Esophagus squamous epithelium (tissue), 5 donors: ENCODE measurements at regions not wholly inside any gene's neighbourhood (a gene's known extent, or its start where the extent isn't known, plus 50 kb on each side); places are given as distances from the start of the nearest gene placed in this dataset.

ENCODE experiments used
- DNase-seq: peaks from one replicate; lab custom pipeline; 2025; lab: John Stamatoyannopoulos, UW
- H3K27ac ChIP-seq, 4 donors: fragments of 200-600 bp; sonication (generic); one replicate each; pipeline ENCODE4 v1.5.1; 2016 to 2019; ENCODE audit warnings: mild to moderate bottlenecking in 1 of 4
- H3K27me3 ChIP-seq, 4 donors: fragments of 200-600 bp; sonication (generic); 1 replicate in 3 of 4; 2 replicates in 1 of 4; pipeline versions ENCODE4 v1.5.1 to v1.6.0; 2017 to 2021; ENCODE audit warnings: antibody characterized with exemption in 1 of 4
- H3K36me3 ChIP-seq, 3 donors: fragments of 200-600 bp; sonication (generic); one replicate each; pipeline ENCODE4 v1.5.1; 2016 to 2019
- H3K4me1 ChIP-seq, 3 donors: fragments of 200-600 bp; sonication (generic); one replicate each; pipeline ENCODE4 v1.5.1; 2017 to 2019
- H3K4me3 ChIP-seq, 4 donors: fragments of 200-600 bp; sonication (generic); 1 replicate in 3 of 4; 2 replicates in 1 of 4; pipeline ENCODE4 v1.5.1; 2016 to 2019; ENCODE audit warnings: mild to moderate bottlenecking in 2 of 4, moderate library complexity in 1 of 4
- H3K9me3 ChIP-seq, 3 donors: fragments of 200-600 bp; sonication (generic); one replicate each; pipeline ENCODE4 v1.5.1; 2016 to 2019
- CTCF ChIP-seq, 6 experiments: fragments of 450-650 bp in 4 of 6; fragments of 200-600 bp in 2 of 6; sonication (generic) in 2 of 6; IDR thresholded peaks; one replicate each; pipeline ENCODE4 v1.5.1; 2016 to 2019; ENCODE audit warnings: antibody characterized with exemption in 6 of 6, mild to moderate bottlenecking in 4 of 6, moderate library complexity in 4 of 6
- POLR2A ChIP-seq, 4 donors: fragments of 450-650 bp; IDR thresholded peaks; one replicate each; pipeline ENCODE4 v1.6.1; 2017; ENCODE audit warnings: antibody characterized with exemption in 4 of 4, mild to moderate bottlenecking in 4 of 4, moderate library complexity in 3 of 4
- WGBS, 2 donors: methylation state at CpG; one replicate each; pipeline ENCODE4 v1.1.5; 2018; 5-methylcytosine and 5-hydroxymethylcytosine counted together
- intact Hi-C: fragments of 100-400 bp; cut with DNase I; formaldehyde crosslinking; loops from one replicate; pipeline ENCODE4 v1.15.0; 2022
- donor health status: DM: yes; HTN: yes; CAD: no.

DNA sequence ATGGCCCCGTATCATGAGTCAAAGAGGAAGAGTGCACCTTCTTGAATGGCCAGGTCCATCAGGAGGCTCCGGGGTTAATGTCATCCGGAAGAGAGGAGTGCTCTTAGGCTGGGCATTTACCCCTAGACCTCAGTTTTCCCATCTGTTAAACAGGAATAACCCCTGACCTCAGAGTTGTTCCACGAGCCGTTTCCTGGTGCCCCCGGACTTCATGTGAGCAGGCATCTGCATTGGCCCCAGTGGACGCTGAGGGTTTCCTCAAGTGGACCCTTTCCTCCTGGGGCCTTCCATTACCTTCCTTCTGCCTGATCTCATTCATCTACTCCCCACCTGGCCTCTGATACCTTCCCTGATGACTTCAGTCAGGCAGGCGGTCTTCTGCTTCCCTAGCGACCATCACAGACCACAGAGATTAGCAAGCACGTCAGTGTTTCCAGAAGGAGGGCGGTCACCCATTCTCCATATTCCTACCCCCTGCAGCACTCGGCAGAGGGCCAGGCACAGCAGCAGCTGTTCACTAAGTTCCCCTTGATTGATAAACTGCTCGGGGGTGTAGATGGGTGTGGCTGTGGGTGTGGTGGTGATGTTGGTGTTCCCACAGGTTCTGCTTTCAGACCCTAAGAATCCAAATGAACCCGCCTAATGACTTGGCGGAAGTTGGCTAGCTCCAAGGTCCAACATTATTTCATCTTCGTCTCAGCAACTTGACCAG is 346.6 kb upstream of the TNRC6C start:
- WGBS, 2 donors, result 66 to 87% methylated on average over 14 to 16 of the region's 16 CpGs
- no peaks in the 10 kb centered on the region for H3K9me3 ChIP-seq
- H3K4me1 ChIP-seq, result peaks cover 0 to 60% (median 16%) of the 10 kb centered on the region in 3 donors
- TF ChIP-seq POLR2A (IDR thresholded peaks at IDR 0.05) (no peak), CTCF (IDR thresholded peaks at IDR 0.05) (no peak)
- H3K27me3 ChIP-seq, result peaks cover 0 to 72% (median 0%) of the 10 kb centered on the region in 4 donors
- intact Hi-C loops, result no loop called here
- H3K4me3 ChIP-seq, result no peak overlapping the region
- DNase-seq, result no peak
- peak overlapping the region; percentile 11 to 75 (median 51) for H3K27ac ChIP-seq
- H3K36me3 ChIP-seq, result no peaks in the 10 kb centered on the region

- Histone ChIP-seq H3K36me3 (no peaks in the 10 kb centered on the region), H3K4me1 (peaks cover 0 to 60% (median 16%) of the 10 kb centered on the region in 3 donors), H3K9me3 (no peaks in the 10 kb centered on the region), H3K27me3 (peaks cover 0 to 69% (median 0%) of the 10 kb centered on the region in 4 donors), H3K27ac (peak overlapping the region in 3 of 4 donors; percentile 14 to 52 (median 50)), H3K4me3 (no peak overlapping the region)
- no peak for DNase-seq
- no peak for TF ChIP-seq POLR2A (IDR thresholded peaks at IDR 0.05)
- TF ChIP-seq CTCF (IDR thresholded peaks at IDR 0.05), result no peak
- intact Hi-C loops, result no loop called here
- WGBS, 2 donors, result 70 to 74% methylated on average over 5 to 7 of the region's 7 CpGs
Observed at GRCh38 chr17:77613218-77613617, 345.3 kb upstream of the TNRC6C start.

DNA sequence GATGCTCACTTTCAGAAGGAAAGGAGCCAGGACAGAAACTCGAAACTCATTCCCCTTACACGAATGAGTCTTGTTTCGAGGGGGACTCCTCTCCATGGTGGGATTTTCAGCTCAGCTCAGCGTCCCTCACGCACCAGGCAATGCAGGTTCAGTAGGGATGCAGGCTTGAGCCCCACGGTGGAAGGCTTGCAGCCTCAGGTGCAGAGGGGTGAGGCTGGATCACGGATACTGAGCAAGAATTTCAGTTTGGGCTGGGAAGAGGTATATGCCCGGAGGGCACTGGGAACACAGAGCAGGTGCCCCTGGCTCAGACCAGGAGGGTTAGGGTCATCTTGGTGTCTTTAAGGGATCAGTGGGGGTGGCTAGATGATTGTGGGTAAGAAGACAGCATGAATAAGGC is 344.9 kb upstream of the TNRC6C start:
- WGBS, 2 donors, result 77 to 88% methylated on average over 3 to 6 of the region's 8 CpGs
- DNase-seq, result no peak
- H3K4me3 ChIP-seq, result no peak overlapping the region
- no peaks in the 10 kb centered on the region for H3K36me3 ChIP-seq
- H3K27me3 ChIP-seq, result peaks cover 0 to 70% (median 0%) of the 10 kb centered on the region in 4 donors
- H3K9me3 ChIP-seq, result no peaks in the 10 kb centered on the region
- H3K4me1 ChIP-seq, result peaks cover 0 to 60% (median 16%) of the 10 kb centered on the region in 3 donors
- intact Hi-C loops, result no loop called here
- TF ChIP-seq POLR2A (IDR thresholded peaks at IDR 0.05) (no peak), CTCF (IDR thresholded peaks at IDR 0.05) (no peak)
- peak overlapping the region in 1 of 4 donors; percentile 42 for H3K27ac ChIP-seq

DNA sequence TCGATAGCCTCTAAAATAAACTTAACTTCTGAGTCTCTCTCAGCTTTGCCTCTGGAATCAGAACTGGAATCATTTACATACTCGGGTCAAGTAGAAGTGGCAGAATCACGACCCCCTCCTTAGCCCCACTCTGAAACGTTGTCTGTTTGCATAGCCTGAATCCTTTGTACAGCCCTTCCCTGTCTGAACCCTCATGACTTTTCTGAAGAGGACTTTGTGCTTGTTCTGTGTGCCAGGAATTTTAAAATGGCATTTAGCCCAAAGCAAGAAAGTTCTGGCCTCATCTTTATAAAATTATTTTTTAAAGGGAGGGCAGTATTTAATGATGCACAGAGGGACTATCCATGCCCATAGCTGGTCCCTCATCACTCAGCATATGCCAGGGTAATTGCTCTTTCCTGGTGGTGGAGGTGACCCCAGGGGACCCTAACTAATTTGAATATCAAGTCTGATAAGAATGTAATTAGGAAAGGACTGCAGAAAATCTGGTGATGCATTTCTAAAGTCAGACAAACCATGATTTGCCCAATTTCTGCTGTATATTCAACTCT is 342.7 kb upstream of the TNRC6C start:
- intact Hi-C loops, result no loop called here
- H3K27ac ChIP-seq, result peak overlapping the region in 3 of 4 donors; percentile 25 to 62 (median 59)
- 12 to 31% methylated on average over 4 of the region's 4 CpGs for WGBS, 2 donors

More for the DNA sequence above, 342.7 kb upstream of the TNRC6C start:
- Histone ChIP-seq H3K4me3 (no peak overlapping the region), H3K36me3 (no peaks in the 10 kb centered on the region), H3K27me3 (peaks cover 0 to 73% (median 0%) of the 10 kb centered on the region in 4 donors), H3K9me3 (no peaks in the 10 kb centered on the region), H3K4me1 (peaks cover 0 to 46% (median 2%) of the 10 kb centered on the region in 3 donors)
- no peak for DNase-seq
- no peak for TF ChIP-seq CTCF (IDR thresholded peaks at IDR 0.05)
- TF ChIP-seq POLR2A (IDR thresholded peaks at IDR 0.05), result no peak
